ENCODE measurements at regions not wholly inside any gene's neighbourhood (a gene's known extent, or its start where the extent isn't known, plus 50 kb on each side); places are given as distances from the start of the nearest gene placed in this dataset.
"Not testable (repeated sequence)": the region's sequence is repeated elsewhere in the genome, so short reads cannot be mapped to it uniquely, and the experiment has no call there.

DNA sequence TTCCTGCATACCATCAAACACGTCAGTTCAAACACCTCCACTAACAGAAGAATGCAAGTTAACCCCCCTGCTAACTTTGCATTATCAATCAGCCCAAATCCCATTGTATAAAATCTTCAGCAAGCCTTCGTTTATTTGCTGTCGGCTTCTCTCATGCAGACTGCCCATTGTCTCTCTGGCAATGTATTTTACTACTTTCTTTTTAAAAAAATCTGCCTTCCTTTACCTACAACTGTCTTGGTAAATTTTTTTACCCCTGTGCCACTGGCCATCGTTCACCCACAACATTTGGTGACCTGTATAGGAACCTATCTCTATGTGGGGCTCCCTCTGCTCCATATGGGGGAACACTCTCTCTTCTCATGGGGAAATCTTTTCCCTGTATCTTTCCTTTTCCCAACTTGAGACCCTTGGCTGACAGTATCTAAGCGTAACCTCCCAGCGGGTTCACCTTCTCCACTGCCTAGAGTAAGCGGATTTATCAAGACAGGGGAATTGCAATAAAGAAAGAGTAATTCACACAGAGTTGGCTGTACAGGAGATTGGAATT, 244.6 kb downstream of the CPXCR1 start:
- DNase-seq (ENCODE audit: low read depth): no peak
- Histone ChIP-seq H3K27me3 (ENCODE audit: control insufficient read depth, insufficient read depth, low read length) (no peaks in the 10 kb centered on the region), H3K4me3 (ENCODE audit: low read depth, low read length) (no peak overlapping the region), H3K36me3 (ENCODE audit: control insufficient read depth, insufficient read depth, low read length) (no peaks in the 10 kb centered on the region)
- TF ChIP-seq, protein P1, sequence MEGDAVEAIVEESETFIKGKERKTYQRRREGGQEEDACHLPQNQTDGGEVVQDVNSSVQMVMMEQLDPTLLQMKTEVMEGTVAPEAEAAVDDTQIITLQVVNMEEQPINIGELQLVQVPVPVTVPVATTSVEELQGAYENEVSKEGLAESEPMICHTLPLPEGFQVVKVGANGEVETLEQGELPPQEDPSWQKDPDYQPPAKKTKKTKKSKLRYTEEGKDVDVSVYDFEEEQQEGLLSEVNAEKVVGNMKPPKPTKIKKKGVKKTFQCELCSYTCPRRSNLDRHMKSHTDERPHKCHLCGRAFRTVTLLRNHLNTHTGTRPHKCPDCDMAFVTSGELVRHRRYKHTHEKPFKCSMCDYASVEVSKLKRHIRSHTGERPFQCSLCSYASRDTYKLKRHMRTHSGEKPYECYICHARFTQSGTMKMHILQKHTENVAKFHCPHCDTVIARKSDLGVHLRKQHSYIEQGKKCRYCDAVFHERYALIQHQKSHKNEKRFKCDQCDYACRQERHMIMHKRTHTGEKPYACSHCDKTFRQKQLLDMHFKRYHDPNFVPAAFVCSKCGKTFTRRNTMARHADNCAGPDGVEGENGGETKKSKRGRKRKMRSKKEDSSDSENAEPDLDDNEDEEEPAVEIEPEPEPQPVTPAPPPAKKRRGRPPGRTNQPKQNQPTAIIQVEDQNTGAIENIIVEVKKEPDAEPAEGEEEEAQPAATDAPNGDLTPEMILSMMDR (IDR thresholded peaks at IDR 0.05; ENCODE audit: insufficient read depth, low read depth, low read length): no peak
- CTCF ChIA-PET: no interaction called here
- POLR2A ChIA-PET: no interaction called here

DNA sequence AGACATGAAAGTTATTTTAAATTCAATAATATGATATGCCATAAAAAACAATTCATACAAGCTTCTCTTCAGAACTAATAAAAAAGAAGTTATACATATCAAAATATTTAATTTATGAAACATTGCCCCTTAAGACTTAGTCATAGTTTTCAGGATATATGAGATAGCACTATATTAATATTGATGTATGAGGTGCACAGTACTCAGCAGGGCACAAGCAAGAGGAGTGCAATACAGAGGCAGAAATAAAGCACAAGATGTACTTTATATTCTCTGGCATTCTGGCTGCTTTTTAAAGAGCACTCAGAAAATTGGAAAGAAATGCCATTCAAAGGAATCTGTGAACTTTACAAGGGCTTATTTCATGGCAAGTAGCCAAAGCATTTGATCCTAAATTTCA, 274.9 kb downstream of the CPXCR1 start:
- TF ChIP-seq, protein P1 (IDR thresholded peaks at IDR 0.05; ENCODE audit: insufficient read depth, low read depth, low read length): no peak
- H3K36me3 ChIP-seq (ENCODE audit: control insufficient read depth, insufficient read depth, low read length): no peaks in the 10 kb centered on the region
- no peak overlapping the region for H3K4me3 ChIP-seq (ENCODE audit: low read depth, low read length)
- POLR2A ChIA-PET: no interaction called here
- DNase-seq (ENCODE audit: low read depth): no peak
- H3K27me3 ChIP-seq (ENCODE audit: control insufficient read depth, insufficient read depth, low read length): no peaks in the 10 kb centered on the region
- CTCF ChIA-PET: no interaction called here

DNA sequence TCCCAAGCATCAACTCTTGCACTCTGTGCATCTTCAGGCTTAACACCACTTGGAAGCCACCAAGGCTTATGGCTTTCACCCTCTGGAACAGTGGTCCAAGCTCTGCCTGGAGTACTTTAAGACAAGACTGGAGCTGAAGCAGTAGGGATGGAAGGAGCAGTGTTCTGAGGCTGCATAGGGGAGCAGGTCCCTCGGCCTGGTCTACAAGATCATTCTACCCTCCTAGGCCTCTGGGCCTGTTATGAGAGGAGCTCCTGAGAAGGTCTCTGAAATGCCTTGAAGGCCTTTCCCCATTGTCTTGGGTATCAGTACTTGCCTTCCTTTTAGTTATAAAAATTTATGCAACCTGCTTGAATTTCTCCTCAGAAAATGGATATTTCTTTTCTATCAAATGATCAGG, 286.7 kb downstream of the CPXCR1 start:
- Histone ChIP-seq H3K27me3 (ENCODE audit: control insufficient read depth, insufficient read depth, low read length) (no peaks in the 10 kb centered on the region), H3K4me3 (ENCODE audit: low read depth, low read length) (no peak overlapping the region), H3K36me3 (ENCODE audit: control insufficient read depth, insufficient read depth, low read length) (no peaks in the 10 kb centered on the region)
- no peak for DNase-seq (ENCODE audit: low read depth)
- TF ChIP-seq, protein P1 (IDR thresholded peaks at IDR 0.05; ENCODE audit: insufficient read depth, low read depth, low read length): no peak
- CTCF ChIA-PET: no interaction called here
- POLR2A ChIA-PET: no interaction called here

DNA sequence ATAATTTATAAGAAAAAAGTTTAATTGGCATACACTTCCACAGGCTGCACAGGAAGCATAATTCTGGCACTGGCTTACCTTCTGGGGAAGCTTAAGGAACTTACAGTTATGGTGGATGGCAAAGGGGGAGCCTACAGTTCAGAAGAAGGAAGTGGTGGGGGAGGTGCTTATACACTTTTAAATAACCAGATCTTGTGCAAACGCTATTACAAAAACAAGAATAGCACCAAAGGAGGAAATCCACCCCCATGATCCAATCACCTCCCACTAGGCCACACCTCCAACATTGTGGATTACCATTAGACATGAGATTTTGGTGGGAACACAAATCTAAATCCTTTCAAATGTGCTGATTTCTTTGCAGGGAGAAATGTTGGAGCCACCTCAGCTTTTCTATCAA, 287.7 kb downstream of the CPXCR1 start:
- H3K4me3 ChIP-seq (ENCODE audit: low read depth, low read length): no peak overlapping the region
- ChIA-PET POLR2A (no interaction called here), CTCF (no interaction called here)
- TF ChIP-seq, protein P1 (IDR thresholded peaks at IDR 0.05; ENCODE audit: insufficient read depth, low read depth, low read length): no peak
- H3K27me3 ChIP-seq (ENCODE audit: control insufficient read depth, insufficient read depth, low read length): no peaks in the 10 kb centered on the region
- DNase-seq (ENCODE audit: low read depth): no peak
- no peaks in the 10 kb centered on the region for H3K36me3 ChIP-seq (ENCODE audit: control insufficient read depth, insufficient read depth, low read length)

DNA sequence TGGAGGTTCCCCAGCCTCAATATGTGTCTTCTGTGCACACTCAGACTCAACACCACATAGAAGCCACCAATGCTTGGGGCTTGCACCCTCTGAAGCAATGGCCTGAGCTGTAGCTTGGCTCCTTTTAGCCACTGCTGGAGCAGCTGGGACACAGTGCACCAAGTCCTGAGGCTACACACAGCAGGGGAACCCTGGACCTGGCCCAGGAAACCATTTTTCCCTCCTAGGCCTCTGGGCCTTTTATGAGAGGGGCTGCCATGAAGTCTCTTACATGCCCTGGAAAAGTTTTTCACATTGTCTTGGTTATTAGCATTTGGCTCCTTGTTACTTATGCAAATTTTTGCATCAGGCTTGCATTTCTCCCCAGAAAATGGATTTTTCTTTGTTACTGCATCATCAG, 306.2 kb downstream of the CPXCR1 start:
- TF ChIP-seq, protein P1 (IDR thresholded peaks at IDR 0.05; ENCODE audit: insufficient read depth, low read depth, low read length): no peak
- Histone ChIP-seq H3K4me3 (ENCODE audit: low read depth, low read length) (no peak overlapping the region), H3K36me3 (ENCODE audit: control insufficient read depth, insufficient read depth, low read length) (no peaks in the 10 kb centered on the region), H3K27me3 (ENCODE audit: control insufficient read depth, insufficient read depth, low read length) (no peaks in the 10 kb centered on the region)
- CTCF ChIA-PET: no interaction called here
- POLR2A ChIA-PET: no interaction called here
- no peak for DNase-seq (ENCODE audit: low read depth)

DNA sequence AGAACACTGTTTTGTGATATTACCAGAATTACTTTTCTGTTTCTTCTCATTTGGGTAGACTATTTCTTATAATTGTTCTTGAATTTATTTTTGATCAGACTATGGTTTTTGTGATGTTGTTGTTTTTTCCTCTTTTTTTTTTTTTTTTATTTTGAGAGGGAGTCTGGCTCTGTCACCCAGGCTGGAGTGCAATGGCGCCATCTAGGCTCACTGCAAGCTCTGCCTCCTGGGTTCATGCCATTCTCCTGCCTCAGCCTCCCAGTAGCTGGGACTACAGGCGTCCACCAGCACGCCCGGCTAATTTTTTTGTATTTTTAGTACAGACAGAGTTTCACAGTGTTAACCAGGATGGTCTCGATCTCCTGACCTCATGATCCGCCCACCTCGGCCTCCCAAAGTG, 352.6 kb downstream of the CPXCR1 start:
- POLR2A ChIA-PET; DNase-seq (ENCODE audit: low read depth); CTCF ChIA-PET; H3K27me3 ChIP-seq (ENCODE audit: control insufficient read depth, insufficient read depth, low read length); H3K36me3 ChIP-seq (ENCODE audit: control insufficient read depth, insufficient read depth, low read length); H3K4me3 ChIP-seq (ENCODE audit: low read depth, low read length): not testable (repeated sequence)
